ENCODE measurements at regions not wholly inside any gene's neighbourhood (a gene's known extent, or its start where the extent isn't known, plus 50 kb on each side); places are given as distances from the start of the nearest gene placed in this dataset.

DNA sequence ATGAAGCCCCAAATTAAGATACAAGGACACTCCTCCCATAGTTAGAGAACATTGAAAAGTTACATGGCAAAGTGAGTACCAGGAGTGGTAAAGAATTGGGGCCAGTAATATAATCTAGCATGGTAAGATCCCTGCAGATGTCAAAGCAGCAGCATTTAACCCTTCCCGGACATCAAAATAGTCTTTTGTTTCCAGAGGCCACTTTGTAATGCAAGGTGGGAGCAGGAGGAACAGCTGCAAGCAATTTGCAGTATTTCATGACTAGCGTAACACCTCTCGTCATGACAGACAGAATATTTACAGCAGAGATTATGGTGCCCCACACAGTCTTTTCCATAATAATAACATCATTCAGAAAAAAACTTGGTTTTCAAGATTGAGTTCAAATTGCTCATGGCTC, 123.2 kb upstream of the VGLL2 start:
- Histone ChIP-seq H3K4me2 (ENCODE audit: insufficient read depth, insufficient read length, low read length) (no peak overlapping the region), H2BK12ac (ENCODE audit: insufficient read length, low read depth, low read length) (no peak overlapping the region), H3K27ac (ENCODE audit: insufficient read length, low read depth, low read length) (no peak overlapping the region), H2BK5ac (ENCODE audit: insufficient read length, low read length) (no peak overlapping the region), H3K79me1 (ENCODE audit: insufficient read depth, low read depth, low read length, poor library complexity, severe bottlenecking) (no peaks in the 10 kb centered on the region), H3K79me2 (ENCODE audit: insufficient read depth, low read length) (no peaks in the 10 kb centered on the region), H2BK15ac (ENCODE audit: low read depth, low read length) (no peak overlapping the region), H3K9me3 (ENCODE audit: control insufficient read depth, low read depth, low read length) (no peaks in the 10 kb centered on the region), H2AFZ (ENCODE audit: low read length) (no peak overlapping the region), H4K20me1 (ENCODE audit: control insufficient read depth, insufficient read depth, insufficient read length) (no peaks in the 10 kb centered on the region), H3K18ac (ENCODE audit: insufficient read length, low read depth, low read length) (no peak overlapping the region), H3K23ac (ENCODE audit: insufficient read length, low read depth, low read length) (no peak overlapping the region), H2AK5ac (ENCODE audit: insufficient read length, low read length) (no peak overlapping the region), H3K4me1 (ENCODE audit: insufficient read depth, low read length) (0 out of 2 replicates have a peak, but pooled peaks cover 6% of the 10 kb centered on the region), H4K91ac (ENCODE audit: insufficient read length, low read depth, low read length) (no peak overlapping the region), H3K23me2 (ENCODE audit: insufficient read length, low read depth, low read length, poor library complexity, severe bottlenecking) (no peaks in the 10 kb centered on the region), H3K9ac (ENCODE audit: extremely low read depth, insufficient read length, low read length) (no peak overlapping the region), H3K14ac (ENCODE audit: insufficient read depth, low read length) (no peak overlapping the region), H2BK20ac (ENCODE audit: low read depth, low read length, poor library complexity, severe bottlenecking) (no peak overlapping the region), H4K5ac (ENCODE audit: insufficient read length, low read depth, low read length) (no peak overlapping the region), H3K56ac (ENCODE audit: insufficient read length, low read depth, low read length) (no peak overlapping the region), H4K8ac (replicated peaks; ENCODE audit: insufficient read length, low read depth, low read length) (no peak overlapping the region), H3K4ac (ENCODE audit: low read depth, low read length) (no peak overlapping the region), H3K27me3 (ENCODE audit: insufficient read depth, low read length) (no peaks in the 10 kb centered on the region), H2BK120ac (ENCODE audit: low read depth, low read length, poor library complexity, severe bottlenecking) (no peak overlapping the region), H3T11ph (ENCODE audit: low read length) (no peak overlapping the region)
- H3K36me3 Mint-ChIP-seq (ENCODE audit: insufficient read depth in 1 of 3, low read depth in 3 of 3), result peaks cover 6 to 19% (median 9%) of the 10 kb centered on the region in 3 experiments; a peak in 6 of 7 replicates
- DNase-seq, result no peak
- peaks cover 13 to 15% of the 10 kb centered on the region in 2 experiments for H3K4me1 Mint-ChIP-seq
- H3K27ac Mint-ChIP-seq, result no peak overlapping the region; a peak in 1 of 7 replicates
- TF ChIP-seq, protein P1, sequence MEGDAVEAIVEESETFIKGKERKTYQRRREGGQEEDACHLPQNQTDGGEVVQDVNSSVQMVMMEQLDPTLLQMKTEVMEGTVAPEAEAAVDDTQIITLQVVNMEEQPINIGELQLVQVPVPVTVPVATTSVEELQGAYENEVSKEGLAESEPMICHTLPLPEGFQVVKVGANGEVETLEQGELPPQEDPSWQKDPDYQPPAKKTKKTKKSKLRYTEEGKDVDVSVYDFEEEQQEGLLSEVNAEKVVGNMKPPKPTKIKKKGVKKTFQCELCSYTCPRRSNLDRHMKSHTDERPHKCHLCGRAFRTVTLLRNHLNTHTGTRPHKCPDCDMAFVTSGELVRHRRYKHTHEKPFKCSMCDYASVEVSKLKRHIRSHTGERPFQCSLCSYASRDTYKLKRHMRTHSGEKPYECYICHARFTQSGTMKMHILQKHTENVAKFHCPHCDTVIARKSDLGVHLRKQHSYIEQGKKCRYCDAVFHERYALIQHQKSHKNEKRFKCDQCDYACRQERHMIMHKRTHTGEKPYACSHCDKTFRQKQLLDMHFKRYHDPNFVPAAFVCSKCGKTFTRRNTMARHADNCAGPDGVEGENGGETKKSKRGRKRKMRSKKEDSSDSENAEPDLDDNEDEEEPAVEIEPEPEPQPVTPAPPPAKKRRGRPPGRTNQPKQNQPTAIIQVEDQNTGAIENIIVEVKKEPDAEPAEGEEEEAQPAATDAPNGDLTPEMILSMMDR (conservative IDR thresholded peaks at IDR 0.05), result no peak
- H3K4me3 Mint-ChIP-seq, result no peak overlapping the region
- no CpG with 5 or more reads among the region's 3 CpGs for WGBS (ENCODE audit: extremely low coverage, insufficient read length, low lambda C conversion rate)
- no peaks in the 10 kb centered on the region for H3K27me3 Mint-ChIP-seq (ENCODE audit: low read depth)
- H3K9me3 Mint-ChIP-seq, result peaks cover 16 to 22% of the 10 kb centered on the region in 2 experiments
